ENCODE measurements at regions not wholly inside any gene's neighbourhood (a gene's known extent, or its start where the extent isn't known, plus 50 kb on each side); places are given as distances from the start of the nearest gene placed in this dataset.

DNA sequence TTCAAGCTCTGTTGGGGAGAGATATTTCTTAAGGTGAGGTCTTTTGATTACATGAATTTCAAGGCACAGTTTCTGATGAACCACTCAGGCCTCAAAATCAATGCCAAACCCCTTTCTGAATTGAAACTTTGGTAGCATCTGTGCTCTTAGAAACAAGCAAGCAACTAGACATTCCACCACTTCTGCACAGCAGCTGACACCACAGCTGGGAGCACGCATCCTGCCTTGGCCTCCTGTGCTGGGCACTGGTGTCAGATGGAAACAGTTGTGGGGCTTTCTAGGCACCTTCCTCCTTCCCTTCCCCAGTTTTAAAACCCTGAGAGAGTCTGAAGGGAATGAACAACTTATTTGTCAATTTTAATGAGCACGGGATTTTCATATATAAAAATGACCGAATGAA lies 360.2 kb downstream of the ADGRL2 start:
- no peaks in the 10 kb centered on the region for H4K20me1 ChIP-seq (ENCODE audit: insufficient read depth, low read depth, low read length)
- H3K4me3 ChIP-seq (ENCODE audit: low read length), result no peak overlapping the region
- no peak overlapping the region for H3K27ac ChIP-seq (ENCODE audit: low read length)
- peaks cover 7% of the 10 kb centered on the region for H3K9me3 ChIP-seq (ENCODE audit: low read length)
- H3K79me2 ChIP-seq (ENCODE audit: low read length), result no peaks in the 10 kb centered on the region
- no peak overlapping the region for H2AFZ ChIP-seq (ENCODE audit: low read length)
- no peaks in the 10 kb centered on the region for H3K4me1 ChIP-seq (ENCODE audit: low read length)
- DNase-seq, result no peak
- no peaks in the 10 kb centered on the region for H3K9me2 ChIP-seq (replicated peaks; ENCODE audit: insufficient read depth, low read length)
- no peak overlapping the region for H3K9ac ChIP-seq (ENCODE audit: low read length)
- no peaks in the 10 kb centered on the region for H3K36me3 ChIP-seq (ENCODE audit: insufficient read depth, low read length)
- no peak overlapping the region for H3K4me2 ChIP-seq (ENCODE audit: low read depth, low read length, poor library complexity, severe bottlenecking)
- H3K27me3 ChIP-seq (ENCODE audit: low read length), result no peaks in the 10 kb centered on the region

DNA sequence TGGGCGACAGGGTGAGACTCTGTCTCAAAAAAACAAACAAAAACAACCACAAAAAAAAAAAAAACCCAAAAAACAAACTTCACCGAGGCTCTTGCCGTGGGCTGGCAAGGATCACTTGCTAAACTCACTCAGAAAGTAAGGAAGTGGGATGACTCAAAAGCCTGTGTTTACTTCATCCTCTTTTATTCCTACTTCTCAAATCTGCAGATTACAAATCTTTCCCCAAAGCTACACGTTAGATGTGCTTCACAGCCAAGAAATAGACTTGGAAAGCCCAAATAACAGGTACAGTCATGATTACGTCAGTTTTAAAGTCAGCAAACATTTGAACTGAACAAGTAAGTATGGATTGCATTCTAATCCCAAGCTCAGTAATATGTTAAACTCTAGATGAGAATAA lies 359.3 kb downstream of the ADGRL2 start:
- H3K9ac ChIP-seq (ENCODE audit: low read length), result no peak overlapping the region
- H3K9me2 ChIP-seq (replicated peaks; ENCODE audit: insufficient read depth, low read length), result no peaks in the 10 kb centered on the region
- no peaks in the 10 kb centered on the region for H3K4me1 ChIP-seq (ENCODE audit: low read length)
- H3K4me2 ChIP-seq (ENCODE audit: low read depth, low read length, poor library complexity, severe bottlenecking), result no peak overlapping the region
- no peaks in the 10 kb centered on the region for H4K20me1 ChIP-seq (ENCODE audit: insufficient read depth, low read depth, low read length)
- no peaks in the 10 kb centered on the region for H3K27me3 ChIP-seq (ENCODE audit: low read length)
- no peak overlapping the region for H2AFZ ChIP-seq (ENCODE audit: low read length)
- no peaks in the 10 kb centered on the region for H3K79me2 ChIP-seq (ENCODE audit: low read length)
- no peaks in the 10 kb centered on the region for H3K36me3 ChIP-seq (ENCODE audit: insufficient read depth, low read length)
- H3K4me3 ChIP-seq (ENCODE audit: low read length), result no peak overlapping the region
- H3K9me3 ChIP-seq (ENCODE audit: low read length), result peaks cover 7% of the 10 kb centered on the region
- DNase-seq, result no peak
- no peak overlapping the region for H3K27ac ChIP-seq (ENCODE audit: low read length)

DNA sequence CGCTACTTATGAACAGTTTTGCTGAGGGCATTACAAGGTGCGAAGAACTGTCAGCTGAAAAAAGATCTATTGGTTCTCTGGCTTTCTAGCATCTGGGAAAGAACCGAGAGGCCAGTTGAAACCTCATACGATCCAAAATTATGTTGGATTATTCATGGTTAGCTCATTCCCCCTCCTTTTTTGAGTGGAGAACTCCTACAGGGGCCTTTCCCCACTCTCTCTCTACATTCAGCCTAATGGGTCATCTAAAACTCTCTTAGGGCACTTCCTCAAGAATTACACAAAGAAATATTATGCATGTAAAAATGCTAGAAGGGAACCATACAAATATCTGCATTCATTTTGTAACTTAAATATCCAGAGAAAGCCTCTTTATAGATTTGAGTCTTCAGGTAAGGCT lies 358.2 kb downstream of the ADGRL2 start:
- Histone ChIP-seq H3K79me2 (ENCODE audit: low read length) (no peaks in the 10 kb centered on the region), H3K9ac (ENCODE audit: low read length) (no peak overlapping the region), H4K20me1 (ENCODE audit: insufficient read depth, low read depth, low read length) (no peaks in the 10 kb centered on the region), H3K27me3 (ENCODE audit: low read length) (no peaks in the 10 kb centered on the region), H3K9me2 (replicated peaks; ENCODE audit: insufficient read depth, low read length) (no peaks in the 10 kb centered on the region), H3K36me3 (ENCODE audit: insufficient read depth, low read length) (no peaks in the 10 kb centered on the region), H3K4me3 (ENCODE audit: low read length) (no peak overlapping the region), H3K27ac (ENCODE audit: low read length) (no peak overlapping the region), H3K4me2 (ENCODE audit: low read depth, low read length, poor library complexity, severe bottlenecking) (no peak overlapping the region), H3K4me1 (ENCODE audit: low read length) (no peaks in the 10 kb centered on the region), H2AFZ (ENCODE audit: low read length) (no peak overlapping the region), H3K9me3 (ENCODE audit: low read length) (peaks cover 7% of the 10 kb centered on the region)
- DNase-seq, result no peak

DNA sequence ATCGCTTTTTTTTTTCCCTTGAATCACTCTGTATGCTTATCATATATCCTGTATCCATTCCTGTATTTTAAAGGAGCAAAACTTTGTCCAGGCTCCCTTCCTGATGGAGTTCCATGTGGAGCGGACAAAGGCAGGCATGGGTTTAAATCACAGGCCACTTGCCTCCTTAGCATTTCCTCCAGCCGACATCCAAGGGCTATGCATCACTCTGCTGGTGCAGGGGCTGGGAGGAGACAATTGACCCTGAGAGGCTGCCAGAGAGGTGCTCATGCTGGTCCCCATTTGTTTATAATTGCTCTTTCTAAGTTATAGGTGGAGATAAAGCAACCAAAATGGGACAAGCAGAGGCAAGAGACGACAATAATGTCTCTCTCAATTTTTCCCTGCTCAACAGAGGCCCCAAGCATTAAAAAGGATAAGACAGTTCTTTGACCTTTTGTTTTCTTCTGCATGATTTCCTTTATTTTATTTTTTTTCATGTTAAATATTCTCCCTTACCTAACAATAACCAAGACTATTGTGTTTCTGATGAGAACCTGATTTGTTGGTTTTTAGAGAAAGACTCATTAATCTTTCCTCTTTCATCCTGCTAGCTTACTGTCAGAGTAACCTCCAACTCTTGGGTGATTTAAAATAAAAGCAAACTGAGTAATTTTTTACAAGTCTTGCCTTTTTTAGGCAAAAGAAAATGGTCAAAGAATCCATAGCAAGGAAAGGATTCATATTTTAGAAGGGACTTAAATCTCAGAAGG lies 353.7 kb downstream of the ADGRL2 start:
- no peaks in the 10 kb centered on the region for H3K9me2 ChIP-seq (replicated peaks; ENCODE audit: insufficient read depth, low read length)
- no peaks in the 10 kb centered on the region for H3K36me3 ChIP-seq (ENCODE audit: insufficient read depth, low read length)
- H3K9ac ChIP-seq (ENCODE audit: low read length), result no peak overlapping the region
- H3K4me1 ChIP-seq (ENCODE audit: low read length), result no peaks in the 10 kb centered on the region
- H3K4me3 ChIP-seq (ENCODE audit: low read length), result no peak overlapping the region
- no peak overlapping the region for H3K27ac ChIP-seq (ENCODE audit: low read length)
- H3K79me2 ChIP-seq (ENCODE audit: low read length), result no peaks in the 10 kb centered on the region
- H4K20me1 ChIP-seq (ENCODE audit: insufficient read depth, low read depth, low read length), result no peaks in the 10 kb centered on the region
- H3K9me3 ChIP-seq (ENCODE audit: low read length), result peaks cover 2% of the 10 kb centered on the region; the same call in 1 of the 2 replicates
- no peak overlapping the region for H2AFZ ChIP-seq (ENCODE audit: low read length)
- no peak overlapping the region for H3K4me2 ChIP-seq (ENCODE audit: low read depth, low read length, poor library complexity, severe bottlenecking)
- no peaks in the 10 kb centered on the region for H3K27me3 ChIP-seq (ENCODE audit: low read length)
- DNase-seq, result no peak

DNA sequence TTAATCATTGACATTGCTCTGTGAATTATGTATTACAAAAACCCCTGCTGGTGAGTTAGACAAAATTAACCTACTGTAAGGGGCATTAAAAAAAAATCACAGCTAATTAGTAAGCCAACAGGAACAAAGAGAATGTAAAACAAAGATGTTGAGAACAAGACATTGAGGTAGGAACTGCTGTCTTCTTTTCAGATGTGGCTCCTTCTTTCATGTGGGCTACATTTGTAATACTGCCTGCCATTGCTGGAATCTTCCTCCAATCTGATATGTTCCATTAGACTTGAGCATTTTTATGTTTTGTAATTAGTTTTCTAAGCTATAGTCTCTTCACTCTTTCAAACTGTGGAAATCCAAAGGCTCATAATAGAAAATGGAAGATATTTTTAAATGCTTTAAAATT lies 353.0 kb downstream of the ADGRL2 start:
- Histone ChIP-seq H3K4me1 (ENCODE audit: low read length) (no peaks in the 10 kb centered on the region), H3K4me2 (ENCODE audit: low read depth, low read length, poor library complexity, severe bottlenecking) (no peak overlapping the region), H3K9me3 (ENCODE audit: low read length) (peaks cover 2% of the 10 kb centered on the region; the same call in 1 of the 2 replicates), H3K36me3 (ENCODE audit: insufficient read depth, low read length) (no peaks in the 10 kb centered on the region), H4K20me1 (ENCODE audit: insufficient read depth, low read depth, low read length) (no peaks in the 10 kb centered on the region), H3K27ac (ENCODE audit: low read length) (no peak overlapping the region), H3K79me2 (ENCODE audit: low read length) (no peaks in the 10 kb centered on the region), H3K9me2 (replicated peaks; ENCODE audit: insufficient read depth, low read length) (no peaks in the 10 kb centered on the region), H2AFZ (ENCODE audit: low read length) (no peak overlapping the region), H3K9ac (ENCODE audit: low read length) (no peak overlapping the region), H3K27me3 (ENCODE audit: low read length) (no peaks in the 10 kb centered on the region), H3K4me3 (ENCODE audit: low read length) (no peak overlapping the region)
- no peak for DNase-seq

DNA sequence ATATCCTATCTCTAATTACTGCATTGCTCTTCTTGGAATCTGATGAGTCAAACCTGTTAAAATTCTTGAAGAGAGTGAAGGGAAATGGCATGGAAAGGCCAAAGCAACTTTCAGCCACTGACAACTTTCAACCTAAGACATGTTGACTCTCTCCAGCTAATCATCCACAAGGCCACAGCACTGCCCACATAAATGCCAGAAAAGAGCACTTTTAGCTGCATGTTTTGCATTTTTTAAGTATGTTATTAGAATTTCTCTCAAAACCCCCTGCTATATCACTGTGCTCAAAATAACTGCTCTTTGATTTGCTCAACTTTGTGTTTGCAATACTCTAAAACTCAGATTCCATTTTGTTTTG lies 352.5 kb downstream of the ADGRL2 start:
- Histone ChIP-seq H3K9me3 (ENCODE audit: low read length) (no peaks in the 10 kb centered on the region; the same call in 1 of the 2 replicates), H3K9me2 (replicated peaks; ENCODE audit: insufficient read depth, low read length) (no peaks in the 10 kb centered on the region), H3K27ac (ENCODE audit: low read length) (no peak overlapping the region), H2AFZ (ENCODE audit: low read length) (no peak overlapping the region), H3K27me3 (ENCODE audit: low read length) (no peaks in the 10 kb centered on the region), H3K4me2 (ENCODE audit: low read depth, low read length, poor library complexity, severe bottlenecking) (no peak overlapping the region), H4K20me1 (ENCODE audit: insufficient read depth, low read depth, low read length) (no peaks in the 10 kb centered on the region), H3K9ac (ENCODE audit: low read length) (no peak overlapping the region), H3K4me1 (ENCODE audit: low read length) (no peaks in the 10 kb centered on the region), H3K36me3 (ENCODE audit: insufficient read depth, low read length) (no peaks in the 10 kb centered on the region), H3K4me3 (ENCODE audit: low read length) (no peak overlapping the region), H3K79me2 (ENCODE audit: low read length) (no peaks in the 10 kb centered on the region)
- DNase-seq, result no peak

DNA sequence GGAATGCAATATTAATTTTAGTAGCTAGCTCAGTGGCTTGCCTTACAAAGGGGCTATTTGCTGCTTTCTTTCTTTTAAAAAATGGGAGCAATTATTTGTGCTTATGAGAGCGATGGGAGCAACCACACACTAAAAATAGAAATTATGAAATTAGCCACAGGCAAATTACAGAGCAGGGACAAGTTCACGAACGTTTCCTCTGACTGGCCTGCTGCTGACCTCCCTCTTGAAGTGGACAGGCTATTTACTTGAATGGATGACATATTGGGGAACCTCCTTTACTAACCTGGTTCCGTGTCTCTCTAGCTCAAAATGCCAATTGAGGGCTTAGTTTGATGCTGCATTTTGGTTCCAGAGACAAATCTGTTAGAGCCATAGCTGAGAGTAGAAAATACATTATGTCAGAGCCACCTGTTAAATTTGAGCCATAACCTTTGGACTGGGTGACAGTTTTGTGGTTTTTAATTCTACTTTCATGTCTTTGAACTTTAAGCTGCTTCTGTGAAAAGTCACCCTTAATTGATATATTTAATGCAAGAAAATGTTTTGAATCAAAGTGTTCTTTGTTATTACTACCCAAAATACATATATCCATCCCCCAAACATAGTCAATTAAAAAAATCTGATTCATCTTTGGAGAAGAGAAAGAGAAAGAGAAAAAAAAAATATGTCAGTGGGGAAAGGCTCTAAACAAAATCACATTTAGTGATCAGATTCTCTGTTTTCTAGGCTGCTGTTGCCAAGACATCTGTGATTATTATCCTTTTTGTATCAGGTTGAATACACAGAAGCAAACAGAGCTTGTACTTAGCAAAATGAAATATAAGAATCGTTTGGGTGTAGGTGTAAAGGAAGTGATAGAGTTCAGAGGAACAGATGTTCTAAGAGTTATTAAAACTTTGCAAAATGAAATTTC lies 351.9 kb downstream of the ADGRL2 start:
- H3K27ac ChIP-seq (ENCODE audit: low read length), result no peak overlapping the region
- no peaks in the 10 kb centered on the region; the same call in 1 of the 2 replicates for H3K9me3 ChIP-seq (ENCODE audit: low read length)
- no peaks in the 10 kb centered on the region for H3K79me2 ChIP-seq (ENCODE audit: low read length)
- no peaks in the 10 kb centered on the region for H3K9me2 ChIP-seq (replicated peaks; ENCODE audit: insufficient read depth, low read length)
- no peaks in the 10 kb centered on the region for H4K20me1 ChIP-seq (ENCODE audit: insufficient read depth, low read depth, low read length)
- H3K9ac ChIP-seq (ENCODE audit: low read length), result no peak overlapping the region
- H3K27me3 ChIP-seq (ENCODE audit: low read length), result no peaks in the 10 kb centered on the region
- H3K4me1 ChIP-seq (ENCODE audit: low read length), result no peaks in the 10 kb centered on the region
- no peak overlapping the region for H3K4me2 ChIP-seq (ENCODE audit: low read depth, low read length, poor library complexity, severe bottlenecking)
- H2AFZ ChIP-seq (ENCODE audit: low read length), result no peak overlapping the region
- H3K4me3 ChIP-seq (ENCODE audit: low read length), result no peak overlapping the region
- no peak for DNase-seq
- no peaks in the 10 kb centered on the region for H3K36me3 ChIP-seq (ENCODE audit: insufficient read depth, low read length)

DNA sequence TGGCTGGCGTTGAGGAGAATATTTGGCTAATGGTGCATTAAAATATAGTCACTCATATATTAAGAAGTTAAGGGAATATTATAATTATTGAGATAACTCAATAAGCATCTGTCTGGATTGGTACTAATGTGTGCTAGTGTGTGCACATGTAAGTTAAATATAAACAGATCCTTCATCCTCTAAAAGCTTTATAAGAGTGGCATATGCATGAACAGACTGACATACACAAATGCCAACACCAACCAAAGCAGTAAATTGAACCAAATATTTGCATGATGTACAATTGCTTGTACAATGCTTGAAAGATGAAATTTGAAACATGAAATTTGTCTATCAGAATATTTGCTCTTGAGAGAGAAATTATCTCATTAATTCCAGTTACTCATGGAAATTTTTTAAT lies 344.9 kb downstream of the ADGRL2 start:
- Histone ChIP-seq H3K4me1 (ENCODE audit: low read length) (no peaks in the 10 kb centered on the region), H3K36me3 (ENCODE audit: insufficient read depth, low read length) (no peaks in the 10 kb centered on the region), H2AFZ (ENCODE audit: low read length) (no peak overlapping the region), H3K9me3 (ENCODE audit: low read length) (peaks cover 5% of the 10 kb centered on the region; the same call in 1 of the 2 replicates), H3K79me2 (ENCODE audit: low read length) (no peaks in the 10 kb centered on the region), H3K27ac (ENCODE audit: low read length) (no peak overlapping the region), H3K9ac (ENCODE audit: low read length) (no peak overlapping the region), H3K4me3 (ENCODE audit: low read length) (no peak overlapping the region), H3K27me3 (ENCODE audit: low read length) (no peaks in the 10 kb centered on the region), H3K4me2 (ENCODE audit: low read depth, low read length, poor library complexity, severe bottlenecking) (no peak overlapping the region), H4K20me1 (ENCODE audit: insufficient read depth, low read depth, low read length) (no peaks in the 10 kb centered on the region), H3K9me2 (replicated peaks; ENCODE audit: insufficient read depth, low read length) (no peaks in the 10 kb centered on the region)
- DNase-seq, result no peak
